Retinal pigment epithelial cell (primary cell): ENCODE measurements at regions not wholly inside any gene's neighbourhood (a gene's known extent, or its start where the extent isn't known, plus 50 kb on each side); places are given as distances from the start of the nearest gene placed in this dataset.
"Not testable (repeated sequence)": the region's sequence is repeated elsewhere in the genome, so short reads cannot be mapped to it uniquely, and the experiment has no call there.

Experiments
- DNase-seq: peaks from one replicate; pipeline ENCODE4 v3.0.0-alpha.2; 2010; ENCODE audit warnings: low read depth
- H3K4me3 ChIP-seq: 2 replicates; pipeline ENCODE4 v1.5.1; 2011; ENCODE audit warnings: mild to moderate bottlenecking, low read length, control low read depth, moderate library complexity
- CTCF ChIP-seq: conservative IDR thresholded peaks from 2 replicates; pipeline ENCODE4 v1.5.1; 2011; ENCODE audit warnings: low read depth, low read length, control low read depth, inconsistent platforms

GRCh38 chr3:107465064-107465631 lies 57.6 kb upstream of the BBX start:
- TF ChIP-seq CTCF: no peak
- H3K4me3 ChIP-seq: no peak overlapping the region
- DNase-seq: no peak

- DNase-seq: no peak
- H3K4me3 ChIP-seq: no peak overlapping the region
- no peak for TF ChIP-seq CTCF
These were observed 54.0 kb upstream of the BBX start for GRCh38 chr3:107468782-107469181.

GRCh38 chr3:107470496-107470895 lies 52.3 kb upstream of the BBX start:
- H3K4me3 ChIP-seq, DNase-seq: not testable (repeated sequence)
